ENCODE measurements at regions not wholly inside any gene's neighbourhood (a gene's known extent, or its start where the extent isn't known, plus 50 kb on each side); places are given as distances from the start of the nearest gene placed in this dataset.

GRCh38 chr16:75927810-75928209 lies 201.5 kb upstream of the CPHXL start:
- H3K4me1 Mint-ChIP-seq (ENCODE audit: unreplicated experiment), result no peaks in the 10 kb centered on the region
- no peak for DNase-seq (ENCODE audit: low spot score)
- no peaks in the 10 kb centered on the region for H3K27me3 Mint-ChIP-seq (ENCODE audit: unreplicated experiment)
- TF ChIP-seq, protein P1, sequence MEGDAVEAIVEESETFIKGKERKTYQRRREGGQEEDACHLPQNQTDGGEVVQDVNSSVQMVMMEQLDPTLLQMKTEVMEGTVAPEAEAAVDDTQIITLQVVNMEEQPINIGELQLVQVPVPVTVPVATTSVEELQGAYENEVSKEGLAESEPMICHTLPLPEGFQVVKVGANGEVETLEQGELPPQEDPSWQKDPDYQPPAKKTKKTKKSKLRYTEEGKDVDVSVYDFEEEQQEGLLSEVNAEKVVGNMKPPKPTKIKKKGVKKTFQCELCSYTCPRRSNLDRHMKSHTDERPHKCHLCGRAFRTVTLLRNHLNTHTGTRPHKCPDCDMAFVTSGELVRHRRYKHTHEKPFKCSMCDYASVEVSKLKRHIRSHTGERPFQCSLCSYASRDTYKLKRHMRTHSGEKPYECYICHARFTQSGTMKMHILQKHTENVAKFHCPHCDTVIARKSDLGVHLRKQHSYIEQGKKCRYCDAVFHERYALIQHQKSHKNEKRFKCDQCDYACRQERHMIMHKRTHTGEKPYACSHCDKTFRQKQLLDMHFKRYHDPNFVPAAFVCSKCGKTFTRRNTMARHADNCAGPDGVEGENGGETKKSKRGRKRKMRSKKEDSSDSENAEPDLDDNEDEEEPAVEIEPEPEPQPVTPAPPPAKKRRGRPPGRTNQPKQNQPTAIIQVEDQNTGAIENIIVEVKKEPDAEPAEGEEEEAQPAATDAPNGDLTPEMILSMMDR (IDR thresholded peaks at IDR 0.05; ENCODE audit: unreplicated experiment), result no peak
- H3K4me3 Mint-ChIP-seq (ENCODE audit: unreplicated experiment), result no peak overlapping the region
- H3K9me3 Mint-ChIP-seq (ENCODE audit: unreplicated experiment), result peaks cover 20% of the 10 kb centered on the region
- H3K36me3 Mint-ChIP-seq (ENCODE audit: low read depth, unreplicated experiment), result no peaks in the 10 kb centered on the region
- H3K27ac Mint-ChIP-seq (ENCODE audit: unreplicated experiment), result no peak overlapping the region

- Mint-ChIP-seq H3K4me1 (ENCODE audit: unreplicated experiment) (no peaks in the 10 kb centered on the region), H3K36me3 (ENCODE audit: low read depth, unreplicated experiment) (no peaks in the 10 kb centered on the region), H3K27ac (ENCODE audit: unreplicated experiment) (no peak overlapping the region), H3K27me3 (ENCODE audit: unreplicated experiment) (no peaks in the 10 kb centered on the region), H3K4me3 (ENCODE audit: unreplicated experiment) (no peak overlapping the region), H3K9me3 (ENCODE audit: unreplicated experiment) (peaks cover 20% of the 10 kb centered on the region)
- no peak for DNase-seq (ENCODE audit: low spot score)
- TF ChIP-seq, protein P1 (IDR thresholded peaks at IDR 0.05; ENCODE audit: unreplicated experiment), result no peak
These were observed 202.0 kb upstream of the CPHXL start for GRCh38 chr16:75928295-75928694.

DNA sequence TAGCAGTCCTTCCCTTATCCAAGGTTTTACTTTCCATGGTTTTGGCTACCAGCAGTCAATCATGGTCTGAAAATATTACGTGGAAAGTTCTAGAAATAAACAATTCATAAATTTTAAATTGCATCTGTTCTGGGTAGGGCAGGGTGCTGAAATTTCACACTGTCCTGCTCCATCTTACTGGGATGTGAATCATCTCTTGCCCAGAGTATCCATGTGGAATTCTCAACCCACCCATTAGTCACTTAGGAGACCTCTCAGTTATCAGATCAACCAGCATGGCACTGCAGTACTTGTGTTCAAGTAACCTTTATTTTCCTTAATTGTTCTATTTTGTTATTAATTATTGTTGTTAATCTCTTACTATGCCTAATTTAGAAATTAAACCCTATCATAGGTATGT lies 202.8 kb upstream of the CPHXL start:
- TF ChIP-seq, protein P1 (IDR thresholded peaks at IDR 0.05; ENCODE audit: unreplicated experiment), result no peak
- Mint-ChIP-seq H3K27me3 (ENCODE audit: unreplicated experiment) (no peaks in the 10 kb centered on the region), H3K9me3 (ENCODE audit: unreplicated experiment) (peaks cover 20% of the 10 kb centered on the region), H3K4me3 (ENCODE audit: unreplicated experiment) (no peak overlapping the region), H3K4me1 (ENCODE audit: unreplicated experiment) (no peaks in the 10 kb centered on the region), H3K27ac (ENCODE audit: unreplicated experiment) (no peak overlapping the region), H3K36me3 (ENCODE audit: low read depth, unreplicated experiment) (no peaks in the 10 kb centered on the region)
- no peak for DNase-seq (ENCODE audit: low spot score)

GRCh38 chr16:75931043-75931442 lies 204.8 kb upstream of the CPHXL start:
- no peaks in the 10 kb centered on the region for H3K4me1 Mint-ChIP-seq (ENCODE audit: unreplicated experiment)
- H3K9me3 Mint-ChIP-seq (ENCODE audit: unreplicated experiment), result peaks cover 15% of the 10 kb centered on the region
- no peak overlapping the region for H3K4me3 Mint-ChIP-seq (ENCODE audit: unreplicated experiment)

DNA sequence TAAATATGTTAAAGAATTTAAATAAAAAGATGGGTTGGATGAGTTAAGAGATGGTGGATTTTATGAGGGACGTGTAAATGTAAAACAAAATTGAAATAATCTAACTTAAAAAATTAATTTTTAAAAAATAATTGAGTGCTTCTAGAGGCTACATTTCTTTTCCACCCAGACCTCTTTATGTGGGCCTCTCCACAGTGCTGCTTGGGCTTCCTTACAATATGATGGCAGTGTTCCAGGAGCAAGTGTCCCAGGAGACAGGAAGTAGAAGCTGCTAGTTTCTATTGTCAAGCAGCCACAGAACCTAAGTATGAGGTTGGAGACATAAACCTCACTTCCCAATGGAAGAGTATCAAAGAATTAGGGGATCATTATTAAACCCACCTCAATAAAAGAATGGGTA lies 205.7 kb upstream of the CPHXL start:
- Mint-ChIP-seq H3K36me3 (ENCODE audit: low read depth, unreplicated experiment) (peaks cover 7% of the 10 kb centered on the region), H3K27me3 (ENCODE audit: unreplicated experiment) (no peaks in the 10 kb centered on the region), H3K9me3 (ENCODE audit: unreplicated experiment) (peaks cover 15% of the 10 kb centered on the region)

More at GRCh38 chr16:75931043-75931442, 204.8 kb upstream of the CPHXL start:
- peaks cover 7% of the 10 kb centered on the region for H3K36me3 Mint-ChIP-seq (ENCODE audit: low read depth, unreplicated experiment)
- no peaks in the 10 kb centered on the region for H3K27me3 Mint-ChIP-seq (ENCODE audit: unreplicated experiment)
- DNase-seq (ENCODE audit: low spot score), result no peak
- TF ChIP-seq, protein P1 (IDR thresholded peaks at IDR 0.05; ENCODE audit: unreplicated experiment), result no peak
- no peak overlapping the region for H3K27ac Mint-ChIP-seq (ENCODE audit: unreplicated experiment)

More for the DNA sequence above, 205.7 kb upstream of the CPHXL start:
- H3K4me3 Mint-ChIP-seq (ENCODE audit: unreplicated experiment), result no peak overlapping the region
- H3K4me1 Mint-ChIP-seq (ENCODE audit: unreplicated experiment), result no peaks in the 10 kb centered on the region
- DNase-seq (ENCODE audit: low spot score), result no peak
- no peak overlapping the region for H3K27ac Mint-ChIP-seq (ENCODE audit: unreplicated experiment)
- TF ChIP-seq, protein P1 (IDR thresholded peaks at IDR 0.05; ENCODE audit: unreplicated experiment), result no peak
